ENCODE measurements at regions not wholly inside any gene's neighbourhood (a gene's known extent, or its start where the extent isn't known, plus 50 kb on each side); places are given as distances from the start of the nearest gene placed in this dataset.

GRCh38 chr21:17139696-17140095 is 373.1 kb upstream of the CXADR start:
- TF ChIP-seq EZH2 (IDR thresholded peaks at IDR 0.05; ENCODE audit: insufficient read depth, poor library complexity, severe bottlenecking) (no peak), EZH2phosphoT487 (IDR thresholded peaks at IDR 0.05; ENCODE audit: insufficient read depth, low read depth) (no peak)

All from GM23248 (cell line).